ENCODE measurements at regions not wholly inside any gene's neighbourhood (a gene's known extent, or its start where the extent isn't known, plus 50 kb on each side); places are given as distances from the start of the nearest gene placed in this dataset.

- Histone ChIP-seq H3K79me2 (ENCODE audit: insufficient read depth, low read length) (no peaks in the 10 kb centered on the region), H3K27me3 (ENCODE audit: insufficient read depth, low read length, poor library complexity) (no peaks in the 10 kb centered on the region), H4K20me1 (ENCODE audit: insufficient read depth, low read length) (no peaks in the 10 kb centered on the region), H3K36me3 (ENCODE audit: insufficient read depth, low read length) (no peaks in the 10 kb centered on the region), H3K4me2 (ENCODE audit: insufficient read depth, low read length) (no peak overlapping the region), H2AFZ (ENCODE audit: low read depth, low read length) (0 out of 2 replicates have a peak overlapping the region, but pooled peaks have one; percentile 25), H3K4me3 (ENCODE audit: low read depth in 1 of 2, low read length in 2 of 2) (no peak overlapping the region), H3K9ac (ENCODE audit: low read depth, low read length) (no peak overlapping the region), H3K9me3 (ENCODE audit: insufficient read depth, low read length, severe bottlenecking) (no peaks in the 10 kb centered on the region), H3K4me1 (ENCODE audit: insufficient read depth, low read length) (peaks cover 16% of the 10 kb centered on the region), H3K27ac (ENCODE audit: low read length) (peak overlapping the region; percentile 7; the same call in 1 of the 2 replicates)
- ATAC-seq (ENCODE audit: insufficient read depth, low read depth): peak; percentile 85
- no peak for DNase-seq
- no peak for TF ChIP-seq CTCF (IDR thresholded peaks at IDR 0.05; ENCODE audit: borderline replicate concordance, extremely low read depth, low read length, poor library complexity, severe bottlenecking)
- TF ChIP-seq EZH2 (IDR thresholded peaks at IDR 0.05; ENCODE audit: borderline replicate concordance, low read depth, low read length, severe bottlenecking): no peak
These were observed 431.0 kb upstream of the RORB start for GRCh38 chr9:74066128-74066527.

GRCh38 chr9:74066605-74067004, 430.5 kb upstream of the RORB start:
- TF ChIP-seq EZH2 (IDR thresholded peaks at IDR 0.05; ENCODE audit: borderline replicate concordance, low read depth, low read length, severe bottlenecking) (no peak), CTCF (IDR thresholded peaks at IDR 0.05; ENCODE audit: borderline replicate concordance, extremely low read depth, low read length, poor library complexity, severe bottlenecking) (no peak)
- Histone ChIP-seq H3K27ac (ENCODE audit: low read length) (no peak overlapping the region), H3K9me3 (ENCODE audit: insufficient read depth, low read length, severe bottlenecking) (peaks cover 3% of the 10 kb centered on the region), H2AFZ (ENCODE audit: low read depth, low read length) (no peak overlapping the region), H3K27me3 (ENCODE audit: insufficient read depth, low read length, poor library complexity) (no peaks in the 10 kb centered on the region), H3K4me3 (ENCODE audit: low read depth in 1 of 2, low read length in 2 of 2) (no peak overlapping the region), H3K36me3 (ENCODE audit: insufficient read depth, low read length) (no peaks in the 10 kb centered on the region), H3K4me2 (ENCODE audit: insufficient read depth, low read length) (no peak overlapping the region), H4K20me1 (ENCODE audit: insufficient read depth, low read length) (no peaks in the 10 kb centered on the region), H3K79me2 (ENCODE audit: insufficient read depth, low read length) (no peaks in the 10 kb centered on the region), H3K4me1 (ENCODE audit: insufficient read depth, low read length) (peaks cover 16% of the 10 kb centered on the region), H3K9ac (ENCODE audit: low read depth, low read length) (no peak overlapping the region)
- no peak for ATAC-seq (ENCODE audit: insufficient read depth, low read depth)
- DNase-seq: no peak

- no peak overlapping the region for H3K27ac ChIP-seq (ENCODE audit: low read length)
- H3K9ac ChIP-seq (ENCODE audit: low read depth, low read length): no peak overlapping the region
- no peaks in the 10 kb centered on the region for H3K79me2 ChIP-seq (ENCODE audit: insufficient read depth, low read length)
- no peaks in the 10 kb centered on the region for H3K27me3 ChIP-seq (ENCODE audit: insufficient read depth, low read length, poor library complexity)
- no peak overlapping the region for H2AFZ ChIP-seq (ENCODE audit: low read depth, low read length)
- H3K4me3 ChIP-seq (ENCODE audit: low read depth in 1 of 2, low read length in 2 of 2): no peak overlapping the region
- no peaks in the 10 kb centered on the region for H3K36me3 ChIP-seq (ENCODE audit: insufficient read depth, low read length)
- H3K9me3 ChIP-seq (ENCODE audit: insufficient read depth, low read length, severe bottlenecking): peaks cover 12% of the 10 kb centered on the region
- DNase-seq (no peak), ATAC-seq (ENCODE audit: insufficient read depth, low read depth) (no peak)
- no peak overlapping the region for H3K4me2 ChIP-seq (ENCODE audit: insufficient read depth, low read length)
- peaks cover 2% of the 10 kb centered on the region for H3K4me1 ChIP-seq (ENCODE audit: insufficient read depth, low read length)
- no peaks in the 10 kb centered on the region for H4K20me1 ChIP-seq (ENCODE audit: insufficient read depth, low read length)
- no peak for TF ChIP-seq CTCF (IDR thresholded peaks at IDR 0.05; ENCODE audit: borderline replicate concordance, extremely low read depth, low read length, poor library complexity, severe bottlenecking)
- no peak for TF ChIP-seq EZH2 (IDR thresholded peaks at IDR 0.05; ENCODE audit: borderline replicate concordance, low read depth, low read length, severe bottlenecking)
These were observed 425.6 kb upstream of the RORB start for GRCh38 chr9:74071502-74071901.

- Histone ChIP-seq H4K20me1 (ENCODE audit: insufficient read depth, low read length) (no peaks in the 10 kb centered on the region), H3K9me3 (ENCODE audit: insufficient read depth, low read length, severe bottlenecking) (peaks cover 18% of the 10 kb centered on the region), H3K4me2 (ENCODE audit: insufficient read depth, low read length) (no peak overlapping the region), H3K27me3 (ENCODE audit: insufficient read depth, low read length, poor library complexity) (no peaks in the 10 kb centered on the region), H2AFZ (ENCODE audit: low read depth, low read length) (no peak overlapping the region; the same call in 1 of the 2 replicates), H3K4me1 (ENCODE audit: insufficient read depth, low read length) (no peaks in the 10 kb centered on the region), H3K9ac (ENCODE audit: low read depth, low read length) (no peak overlapping the region), H3K27ac (ENCODE audit: low read length) (no peak overlapping the region), H3K4me3 (ENCODE audit: low read depth in 1 of 2, low read length in 2 of 2) (no peak overlapping the region), H3K79me2 (ENCODE audit: insufficient read depth, low read length) (no peaks in the 10 kb centered on the region), H3K36me3 (ENCODE audit: insufficient read depth, low read length) (no peaks in the 10 kb centered on the region)
- DNase-seq: no peak
- ATAC-seq (ENCODE audit: insufficient read depth, low read depth): no peak
- TF ChIP-seq CTCF (IDR thresholded peaks at IDR 0.05; ENCODE audit: borderline replicate concordance, extremely low read depth, low read length, poor library complexity, severe bottlenecking) (no peak), EZH2 (IDR thresholded peaks at IDR 0.05; ENCODE audit: borderline replicate concordance, low read depth, low read length, severe bottlenecking) (no peak)
These were observed 423.2 kb upstream of the RORB start for GRCh38 chr9:74073897-74074296.
